ENCODE measurements at regions not wholly inside any gene's neighbourhood (a gene's known extent, or its start where the extent isn't known, plus 50 kb on each side); places are given as distances from the start of the nearest gene placed in this dataset.

DNA sequence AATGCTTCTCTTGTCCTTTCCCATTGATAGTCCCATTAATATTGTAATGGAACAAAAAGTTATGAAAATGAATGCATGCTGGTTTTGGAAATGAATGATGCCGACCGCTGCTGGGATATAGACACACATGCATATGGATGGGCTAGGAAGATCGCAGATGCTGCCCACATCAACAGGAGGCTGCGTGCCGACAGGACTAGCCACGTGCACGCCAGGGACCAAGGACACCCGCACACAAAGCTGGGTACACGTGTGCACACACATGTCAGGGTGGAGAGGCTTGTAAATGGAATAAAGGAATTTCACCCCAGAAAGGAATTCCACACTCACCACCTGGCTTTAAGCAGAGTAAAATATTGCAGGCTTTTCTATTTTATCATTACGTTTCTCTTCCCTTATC lies 153.8 kb upstream of the VASH1 start:
- TF ChIP-seq, protein P1, sequence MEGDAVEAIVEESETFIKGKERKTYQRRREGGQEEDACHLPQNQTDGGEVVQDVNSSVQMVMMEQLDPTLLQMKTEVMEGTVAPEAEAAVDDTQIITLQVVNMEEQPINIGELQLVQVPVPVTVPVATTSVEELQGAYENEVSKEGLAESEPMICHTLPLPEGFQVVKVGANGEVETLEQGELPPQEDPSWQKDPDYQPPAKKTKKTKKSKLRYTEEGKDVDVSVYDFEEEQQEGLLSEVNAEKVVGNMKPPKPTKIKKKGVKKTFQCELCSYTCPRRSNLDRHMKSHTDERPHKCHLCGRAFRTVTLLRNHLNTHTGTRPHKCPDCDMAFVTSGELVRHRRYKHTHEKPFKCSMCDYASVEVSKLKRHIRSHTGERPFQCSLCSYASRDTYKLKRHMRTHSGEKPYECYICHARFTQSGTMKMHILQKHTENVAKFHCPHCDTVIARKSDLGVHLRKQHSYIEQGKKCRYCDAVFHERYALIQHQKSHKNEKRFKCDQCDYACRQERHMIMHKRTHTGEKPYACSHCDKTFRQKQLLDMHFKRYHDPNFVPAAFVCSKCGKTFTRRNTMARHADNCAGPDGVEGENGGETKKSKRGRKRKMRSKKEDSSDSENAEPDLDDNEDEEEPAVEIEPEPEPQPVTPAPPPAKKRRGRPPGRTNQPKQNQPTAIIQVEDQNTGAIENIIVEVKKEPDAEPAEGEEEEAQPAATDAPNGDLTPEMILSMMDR (IDR thresholded peaks at IDR 0.05; ENCODE audit: low read depth, low read length, poor library complexity, severe bottlenecking): no peak
- TF ChIP-seq EZH2phosphoT487 (IDR thresholded peaks at IDR 0.05; ENCODE audit: borderline replicate concordance, low read length): no peak
